MM.1S (cell line): ENCODE measurements at regions not wholly inside any gene's neighbourhood (a gene's known extent, or its start where the extent isn't known, plus 50 kb on each side); places are given as distances from the start of the nearest gene placed in this dataset.
"Not testable (repeated sequence)": the region's sequence is repeated elsewhere in the genome, so short reads cannot be mapped to it uniquely, and the experiment has no call there.

Experiments used
- DNase-seq: peaks from one replicate; pipeline ENCODE4 v3.0.0-alpha.2; 2015
- H2AFZ ChIP-seq: fragments of 300-600 bp; sonication (generic); 2 replicates; pipeline ENCODE4 v1.6.0; 2016; ENCODE audit warnings: antibody characterized with exemption, low read length
- H3F3A ChIP-seq: fragments of 300-600 bp; sonication (generic); 2 replicates; pipeline ENCODE4 v1.6.1; 2016; ENCODE audit warnings: mild to moderate bottlenecking, antibody characterized with exemption, low read length, moderate library complexity, mixed read lengths; ENCODE audit not compliant: insufficient read depth
- H3K27ac ChIP-seq: fragments of 300-600 bp; sonication (generic); 2 replicates; pipeline ENCODE4 v1.5.1; 2016; ENCODE audit warnings: mild to moderate bottlenecking, low read length
- H3K27me3 ChIP-seq: fragments of 300-600 bp; sonication (generic); replicated peaks from 2 replicates; pipeline ENCODE4 v1.6.0; 2016; ENCODE audit warnings: low read length; ENCODE audit not compliant: insufficient read depth
- H3K36me3 ChIP-seq: fragments of 300-600 bp; sonication (generic); replicated peaks from 2 replicates; pipeline ENCODE4 v1.6.1; 2016; ENCODE audit warnings: mild to moderate bottlenecking, low read length, mixed read lengths; ENCODE audit not compliant: insufficient read depth
- H3K4me1 ChIP-seq: fragments of 300-600 bp; sonication (generic); 2 replicates; pipeline ENCODE4 v1.6.1; 2016; ENCODE audit warnings: low read length, mixed read lengths
- H3K4me2 ChIP-seq: fragments of 300-600 bp; sonication (generic); 2 replicates; pipeline ENCODE4 v1.6.0; 2016; ENCODE audit warnings: low read depth, low read length
- H3K4me3 ChIP-seq: fragments of 300-600 bp; sonication (generic); 2 replicates; pipeline ENCODE4 v1.5.1; 2016; ENCODE audit warnings: low read length, mixed read lengths
- H3K79me2 ChIP-seq: fragments of 300-600 bp; sonication (generic); 2 replicates; pipeline ENCODE4 v1.6.1; 2016; ENCODE audit warnings: mixed run types, low read length, mixed read lengths
- H3K9ac ChIP-seq: fragments of 300-600 bp; sonication (generic); 2 replicates; pipeline ENCODE4 v1.6.1; 2016; ENCODE audit warnings: low read length, mixed read lengths
- H3K9me2 ChIP-seq: fragments of 300-600 bp; sonication (generic); replicated peaks from 2 replicates; pipeline ENCODE4 v1.6.1; 2016; ENCODE audit warnings: mild to moderate bottlenecking, low read length, mixed read lengths; ENCODE audit not compliant: insufficient read depth
- H3K9me3 ChIP-seq: fragments of 300-600 bp; sonication (generic); replicated peaks from 2 replicates; pipeline ENCODE4 v1.6.1; 2016; ENCODE audit warnings: mild to moderate bottlenecking, low read length, mixed read lengths; ENCODE audit not compliant: insufficient read depth
- H4K20me1 ChIP-seq: fragments of 300-600 bp; sonication (generic); 2 replicates; pipeline ENCODE4 v1.6.1; 2016; ENCODE audit warnings: mild to moderate bottlenecking, low read length, moderate library complexity, mixed read lengths; ENCODE audit not compliant: insufficient read depth
- EZH2 ChIP-seq: fragments of 300-600 bp; sonication (generic); optimal IDR thresholded peaks from 2 replicates; pipeline ENCODE3; 2017; ENCODE audit warnings: low read depth, mild to moderate bottlenecking, antibody characterized with exemption, low read length, mixed read lengths
- EZH2phosphoT487 ChIP-seq: fragments of 300-600 bp; sonication (generic); IDR thresholded peaks from 2 replicates; pipeline ENCODE4 v1.6.1; 2018; ENCODE audit warnings: antibody characterized with exemption, low read length
- TF ChIP-seq, protein P1 (sequence below): fragments of 300-600 bp; sonication (generic); IDR thresholded peaks from 2 replicates; pipeline ENCODE4 v1.5.1; 2016; ENCODE audit warnings: antibody characterized with exemption, low read length, mixed read lengths

DNA sequence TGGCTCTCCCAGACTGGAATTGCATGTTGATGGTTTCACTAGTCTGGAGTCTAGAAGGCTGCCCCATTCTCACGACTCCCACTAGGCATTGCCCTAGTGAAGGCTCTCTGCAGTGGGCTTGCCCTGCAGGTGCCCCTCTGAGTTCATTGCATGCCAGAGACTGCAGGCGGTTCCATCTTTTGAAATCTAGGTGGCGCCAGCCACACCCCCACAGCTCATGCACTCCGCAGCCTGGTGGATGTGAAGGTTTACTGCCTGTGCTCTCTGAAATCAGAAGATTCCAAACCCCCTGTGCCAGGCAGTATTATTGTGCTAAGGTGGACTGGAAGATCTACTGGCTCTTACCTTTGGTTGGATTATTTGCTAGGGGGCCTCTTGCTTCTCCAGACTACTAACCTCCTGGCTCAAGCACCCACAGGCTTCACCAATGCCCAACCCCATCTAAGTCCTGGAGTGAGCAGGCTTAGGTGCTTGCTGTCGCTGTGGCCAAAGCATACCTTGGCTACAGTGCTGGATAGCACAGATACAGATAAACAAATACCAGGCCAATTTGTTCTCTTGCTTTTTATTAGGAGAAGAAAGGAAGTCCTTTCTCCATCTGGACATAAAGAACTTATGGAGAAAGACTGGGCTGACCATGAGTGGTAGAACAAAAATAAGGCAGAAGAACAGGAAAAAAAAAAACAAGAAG lies 83.5 kb upstream of the SIM2 start:
- Histone ChIP-seq H3K9ac (no peak overlapping the region), H3K4me1 (no peaks in the 10 kb centered on the region), H3K9me2 (no peaks in the 10 kb centered on the region), H3K4me2 (no peak overlapping the region), H3K79me2 (no peaks in the 10 kb centered on the region), H3K27me3 (peaks cover 3% of the 10 kb centered on the region; the same call in 1 of the 2 replicates), H3K36me3 (no peaks in the 10 kb centered on the region), H2AFZ (no peak overlapping the region), H3F3A (no peaks in the 10 kb centered on the region), H4K20me1 (no peaks in the 10 kb centered on the region), H3K27ac (no peak overlapping the region), H3K9me3 (no peaks in the 10 kb centered on the region), H3K4me3 (no peak overlapping the region)
- no peak for TF ChIP-seq EZH2phosphoT487
- TF ChIP-seq EZH2 = no peak
- TF ChIP-seq, protein P1, sequence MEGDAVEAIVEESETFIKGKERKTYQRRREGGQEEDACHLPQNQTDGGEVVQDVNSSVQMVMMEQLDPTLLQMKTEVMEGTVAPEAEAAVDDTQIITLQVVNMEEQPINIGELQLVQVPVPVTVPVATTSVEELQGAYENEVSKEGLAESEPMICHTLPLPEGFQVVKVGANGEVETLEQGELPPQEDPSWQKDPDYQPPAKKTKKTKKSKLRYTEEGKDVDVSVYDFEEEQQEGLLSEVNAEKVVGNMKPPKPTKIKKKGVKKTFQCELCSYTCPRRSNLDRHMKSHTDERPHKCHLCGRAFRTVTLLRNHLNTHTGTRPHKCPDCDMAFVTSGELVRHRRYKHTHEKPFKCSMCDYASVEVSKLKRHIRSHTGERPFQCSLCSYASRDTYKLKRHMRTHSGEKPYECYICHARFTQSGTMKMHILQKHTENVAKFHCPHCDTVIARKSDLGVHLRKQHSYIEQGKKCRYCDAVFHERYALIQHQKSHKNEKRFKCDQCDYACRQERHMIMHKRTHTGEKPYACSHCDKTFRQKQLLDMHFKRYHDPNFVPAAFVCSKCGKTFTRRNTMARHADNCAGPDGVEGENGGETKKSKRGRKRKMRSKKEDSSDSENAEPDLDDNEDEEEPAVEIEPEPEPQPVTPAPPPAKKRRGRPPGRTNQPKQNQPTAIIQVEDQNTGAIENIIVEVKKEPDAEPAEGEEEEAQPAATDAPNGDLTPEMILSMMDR = no peak
- DNase-seq = no peak

DNA sequence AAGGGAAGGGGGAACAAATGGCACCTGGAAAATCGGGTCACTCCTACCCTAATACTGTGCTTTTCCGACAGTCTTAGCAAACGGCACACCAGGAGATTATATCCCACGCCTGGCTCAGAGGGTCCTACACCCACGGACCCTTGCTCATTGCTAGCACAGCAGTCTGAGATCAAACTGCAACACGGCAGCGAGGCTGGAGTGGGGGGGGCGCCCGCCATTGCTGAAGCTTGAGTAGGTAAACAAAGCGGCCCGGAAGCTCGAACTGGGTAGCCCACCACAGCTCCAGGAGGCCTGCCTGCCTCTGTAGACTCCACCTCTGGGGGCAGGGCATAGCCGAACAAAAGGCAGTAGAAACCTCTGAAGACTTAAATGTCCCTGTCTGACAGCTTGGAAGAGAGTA lies 82.1 kb upstream of the SIM2 start:
- H3K27me3 ChIP-seq, H3K4me1 ChIP-seq, DNase-seq, H3F3A ChIP-seq, H3K9me3 ChIP-seq, H3K9me2 ChIP-seq, H3K27ac ChIP-seq, H3K79me2 ChIP-seq, H4K20me1 ChIP-seq, H3K4me2 ChIP-seq, H3K4me3 ChIP-seq, H3K9ac ChIP-seq, H2AFZ ChIP-seq, H3K36me3 ChIP-seq: not testable (repeated sequence)

DNA sequence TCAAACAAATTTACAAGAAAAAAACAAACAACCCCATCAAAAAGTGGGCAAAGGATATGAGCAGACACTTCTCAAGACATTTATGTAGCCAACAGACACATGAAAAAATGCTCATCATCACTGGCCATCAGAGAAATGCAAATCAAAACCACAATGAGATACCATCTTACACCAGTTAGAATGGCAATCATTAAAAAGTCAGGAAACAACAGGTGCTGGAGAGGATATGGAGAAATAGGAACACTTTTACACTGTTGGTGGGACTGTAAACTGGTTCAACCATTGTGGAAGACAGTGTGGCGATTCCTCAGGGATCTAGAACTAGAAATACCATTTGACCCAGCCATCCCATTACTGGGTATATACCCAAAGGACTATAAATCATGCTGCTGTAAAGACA lies 77.1 kb upstream of the SIM2 start:
- not testable (repeated sequence) for H3K4me1 ChIP-seq, H3K27me3 ChIP-seq, H3F3A ChIP-seq, H3K4me3 ChIP-seq, H4K20me1 ChIP-seq, H3K79me2 ChIP-seq, DNase-seq, H3K27ac ChIP-seq, H2AFZ ChIP-seq, H3K9me3 ChIP-seq, H3K4me2 ChIP-seq, H3K36me3 ChIP-seq, H3K9ac ChIP-seq, H3K9me2 ChIP-seq

DNA sequence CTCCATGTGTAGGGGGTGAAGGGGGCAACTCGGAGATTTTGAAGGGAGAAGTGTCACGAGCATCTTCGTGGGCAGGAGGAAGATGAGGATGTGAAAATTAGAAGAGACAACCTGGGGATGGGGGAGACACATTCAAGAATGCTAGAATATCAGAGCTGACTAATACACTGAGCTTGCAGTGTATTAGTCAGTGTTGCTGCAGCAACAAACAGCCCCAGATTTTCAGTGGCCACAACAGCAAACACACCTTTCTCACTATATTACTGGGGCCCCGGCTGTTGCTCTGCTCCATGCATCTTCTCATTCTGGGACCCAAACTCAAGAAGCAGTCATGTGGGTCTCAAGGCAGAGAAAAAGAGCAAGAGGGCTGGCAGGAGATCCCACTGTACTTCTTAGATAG lies 74.8 kb upstream of the SIM2 start:
- DNase-seq = no peak
- H3F3A ChIP-seq = no peaks in the 10 kb centered on the region
- no peak overlapping the region for H3K4me3 ChIP-seq
- no peaks in the 10 kb centered on the region for H3K79me2 ChIP-seq
- H3K27me3 ChIP-seq = no peaks in the 10 kb centered on the region
- TF ChIP-seq, protein P1 = no peak
- TF ChIP-seq EZH2phosphoT487 = no peak
- no peak for TF ChIP-seq EZH2
- H3K27ac ChIP-seq = no peak overlapping the region
- H4K20me1 ChIP-seq = no peaks in the 10 kb centered on the region
- H3K9me3 ChIP-seq = no peaks in the 10 kb centered on the region
- H3K4me2 ChIP-seq = no peak overlapping the region
- no peak overlapping the region for H2AFZ ChIP-seq
- no peak overlapping the region for H3K9ac ChIP-seq
- no peaks in the 10 kb centered on the region for H3K4me1 ChIP-seq
- H3K36me3 ChIP-seq = no peaks in the 10 kb centered on the region
- H3K9me2 ChIP-seq = no peaks in the 10 kb centered on the region
